ENCODE measurements at regions not wholly inside any gene's neighbourhood (a gene's known extent, or its start where the extent isn't known, plus 50 kb on each side); places are given as distances from the start of the nearest gene placed in this dataset.

DNA sequence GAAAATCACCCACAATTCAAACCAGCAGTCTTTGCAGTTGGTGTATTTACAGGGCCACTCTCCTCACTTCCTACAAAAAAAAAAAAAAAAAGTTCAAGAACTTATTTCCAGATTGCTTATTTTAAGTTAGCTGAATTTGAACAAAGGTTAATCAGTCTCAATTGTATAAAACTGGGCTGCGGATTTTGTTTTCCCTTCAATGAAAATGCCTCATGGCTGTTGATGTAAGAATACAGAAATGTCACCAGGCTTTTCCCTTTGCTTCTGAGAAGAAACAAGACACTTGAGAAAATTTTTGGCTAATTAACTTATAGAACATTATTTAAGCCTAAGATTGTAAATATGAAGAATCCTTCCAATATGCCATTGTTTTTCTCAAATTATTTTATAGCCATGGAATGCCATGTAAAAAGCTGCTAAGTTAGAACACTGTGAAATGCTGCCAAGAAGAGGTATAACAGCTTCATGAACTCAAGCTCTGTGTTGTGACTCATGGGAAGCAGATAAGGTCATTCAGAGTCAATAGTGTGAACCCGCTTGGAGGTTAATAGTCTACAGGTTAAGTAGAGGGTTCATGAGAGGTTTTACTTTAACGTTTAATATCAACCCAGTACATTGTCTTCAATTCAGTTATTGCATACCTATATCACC, 84.3 kb upstream of the ABI3BP start:
- no peak for DNase-seq

DNA sequence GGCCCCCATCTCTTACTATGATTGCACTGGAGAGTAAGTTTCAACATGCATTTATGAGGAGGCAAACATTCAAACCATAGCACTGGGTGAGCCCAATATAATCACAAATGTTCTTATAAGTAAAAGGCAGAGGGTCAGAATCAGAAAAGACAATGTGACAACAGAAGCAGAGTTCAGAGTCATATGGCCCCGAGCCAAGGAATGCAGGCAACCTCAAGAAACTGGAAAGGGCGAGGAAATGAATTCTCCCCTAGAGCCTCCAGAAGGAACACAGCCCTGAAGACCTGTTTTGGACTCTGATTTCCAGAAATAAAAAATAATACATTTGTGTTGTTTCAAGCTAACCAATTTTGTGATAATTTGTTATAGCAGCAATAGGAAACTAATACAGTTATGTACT, 81.3 kb upstream of the ABI3BP start:
- no peak for DNase-seq

DNA sequence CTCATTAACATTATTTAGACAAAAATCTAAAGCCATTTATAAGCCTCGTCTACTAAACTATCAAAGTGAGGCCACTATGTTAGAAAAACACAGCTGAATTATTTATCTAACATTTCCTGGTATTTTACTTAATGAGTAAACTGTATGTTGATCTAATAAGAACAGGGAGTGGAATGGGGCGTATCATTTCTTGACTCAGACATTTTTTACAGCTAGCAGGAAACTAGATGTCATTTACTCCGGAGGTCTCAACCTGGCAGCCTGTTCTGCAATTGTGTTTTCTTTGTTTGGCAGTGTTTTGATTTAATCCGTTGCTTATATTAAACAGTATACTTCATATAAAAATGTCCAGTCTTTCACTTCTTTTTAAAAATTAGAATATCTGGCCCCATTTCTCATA, 79.1 kb upstream of the ABI3BP start:
- DNase-seq: no peak

DNA sequence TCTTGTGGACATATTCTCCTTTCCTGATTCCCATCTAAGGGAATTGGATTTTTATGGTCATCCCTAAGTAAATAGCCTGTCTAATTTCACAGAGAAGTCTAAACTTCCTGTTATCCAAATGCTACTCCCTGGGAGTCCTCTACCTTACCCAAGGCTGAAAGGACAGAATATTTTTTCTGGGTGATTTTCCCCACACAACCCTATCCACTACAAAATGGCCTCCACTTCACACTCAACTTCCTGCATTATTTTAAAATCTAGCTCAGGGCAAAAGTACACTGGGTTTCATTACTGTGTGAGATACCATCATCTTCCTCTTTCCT, 77.5 kb upstream of the ABI3BP start:
- no peak for DNase-seq

DNA sequence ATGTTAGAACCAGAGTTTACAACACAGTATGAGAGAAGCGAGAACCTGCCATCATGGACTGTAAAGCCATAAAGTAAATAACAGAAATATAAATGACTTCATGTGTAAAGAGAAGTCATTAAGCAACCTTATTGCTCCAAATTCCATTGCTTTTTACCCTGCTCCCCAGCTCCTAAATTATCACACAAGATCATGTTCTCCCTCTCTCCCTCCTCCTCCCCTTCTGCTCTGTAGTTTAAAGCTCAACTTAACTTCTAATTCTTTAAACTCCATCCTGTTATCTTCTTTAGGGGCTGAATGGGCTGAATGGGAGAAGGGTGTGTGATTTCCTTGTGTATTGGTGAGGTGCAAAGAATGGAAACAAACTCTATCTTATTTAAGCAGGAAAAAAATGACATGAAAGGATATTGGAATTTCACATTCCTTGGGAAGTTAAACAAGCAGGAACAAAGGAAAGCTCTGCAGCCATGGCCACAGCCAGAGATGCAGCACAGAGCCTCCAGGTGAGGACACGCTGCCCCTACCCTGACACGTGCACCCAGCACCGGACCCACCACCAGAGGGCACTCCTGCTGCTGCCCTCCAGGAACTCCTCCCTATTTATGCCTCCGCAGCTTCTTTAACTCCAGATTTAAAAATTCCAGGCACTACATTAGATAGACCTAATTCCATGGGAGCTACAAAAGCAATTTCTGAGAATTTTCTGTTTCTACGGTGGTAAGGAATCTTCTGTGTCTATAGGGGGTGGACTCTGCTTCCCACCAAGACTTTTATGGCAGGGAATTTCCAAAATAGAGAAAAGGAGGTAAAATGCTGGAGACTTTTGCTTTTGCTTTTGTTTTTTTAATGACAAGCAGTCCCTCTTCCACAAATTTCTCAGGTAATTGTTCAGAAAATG, 76.9 kb upstream of the ABI3BP start:
- no peak for DNase-seq

DNA sequence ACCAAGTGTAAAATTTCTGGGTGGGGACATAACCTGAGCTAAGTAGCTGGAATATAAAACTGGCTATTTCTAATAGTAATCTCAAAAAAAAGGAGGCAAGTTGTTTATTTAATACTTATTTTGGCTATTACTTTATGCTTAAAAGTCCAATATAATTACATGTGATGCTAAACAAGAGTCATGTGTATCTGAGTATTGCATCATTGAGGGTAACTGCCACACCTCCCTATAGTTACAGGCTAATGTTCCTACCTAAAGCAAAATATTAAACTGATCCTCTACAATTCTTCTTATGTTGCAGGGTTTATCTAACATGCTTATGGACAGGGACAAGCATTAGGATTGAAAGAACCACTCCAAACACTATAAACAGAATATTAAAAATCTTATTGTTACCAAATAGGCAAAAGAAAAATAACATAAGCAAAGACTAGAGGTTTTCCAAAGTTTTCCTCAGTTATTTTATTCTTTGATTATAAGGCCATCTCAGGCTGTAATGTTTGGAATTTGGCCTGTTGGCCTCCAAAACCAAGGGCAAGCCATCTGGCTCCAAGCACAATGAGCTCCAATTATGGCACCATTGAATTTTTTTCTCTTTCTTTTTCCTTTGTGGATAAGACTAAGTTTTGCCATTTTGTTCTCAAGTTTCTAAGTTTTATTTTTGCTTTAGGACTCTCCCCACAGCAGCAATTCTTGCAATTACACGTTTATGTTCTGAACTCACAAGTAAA, 75.8 kb upstream of the ABI3BP start:
- no peak for DNase-seq

DNA sequence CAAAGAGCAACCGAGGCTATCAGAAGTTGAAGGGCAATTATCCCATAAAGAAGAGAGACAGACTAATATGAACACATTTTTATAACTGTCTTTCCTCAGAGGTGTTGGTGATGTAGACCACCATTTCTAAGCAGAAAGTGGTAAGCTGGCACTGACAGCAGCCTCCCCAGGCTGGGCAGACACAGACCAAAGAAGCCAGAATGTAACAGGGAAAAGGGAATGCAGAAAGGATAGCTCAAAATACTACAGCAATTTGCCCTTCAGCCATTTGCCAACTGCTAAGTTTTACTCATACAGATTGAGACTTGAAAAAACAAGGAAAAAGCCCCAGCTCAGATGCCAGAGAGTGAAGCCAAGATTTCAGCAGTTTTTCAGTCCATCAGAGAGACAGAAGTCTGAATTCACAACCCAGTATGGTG, 73.5 kb upstream of the ABI3BP start:
- DNase-seq: no peak

DNA sequence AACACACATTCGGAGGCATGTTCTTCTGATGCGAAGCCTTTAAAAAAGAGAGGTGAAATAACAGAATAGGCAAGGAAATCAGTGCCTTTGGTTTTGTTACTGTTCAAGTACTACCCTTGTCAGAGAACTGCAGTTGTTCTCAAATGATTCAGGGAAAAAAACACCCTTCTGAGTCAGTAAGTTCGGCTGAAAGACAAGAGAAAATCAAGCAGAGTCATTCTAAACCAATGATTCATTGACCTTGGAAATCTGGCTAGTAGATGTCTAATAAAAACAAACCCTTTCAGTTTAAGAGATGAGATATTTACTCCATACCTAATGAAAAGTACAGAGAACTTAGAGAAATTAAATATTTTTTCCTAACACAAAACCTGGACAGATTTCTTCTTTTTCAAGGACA, 72.7 kb upstream of the ABI3BP start:
- DNase-seq: no peak

DNA sequence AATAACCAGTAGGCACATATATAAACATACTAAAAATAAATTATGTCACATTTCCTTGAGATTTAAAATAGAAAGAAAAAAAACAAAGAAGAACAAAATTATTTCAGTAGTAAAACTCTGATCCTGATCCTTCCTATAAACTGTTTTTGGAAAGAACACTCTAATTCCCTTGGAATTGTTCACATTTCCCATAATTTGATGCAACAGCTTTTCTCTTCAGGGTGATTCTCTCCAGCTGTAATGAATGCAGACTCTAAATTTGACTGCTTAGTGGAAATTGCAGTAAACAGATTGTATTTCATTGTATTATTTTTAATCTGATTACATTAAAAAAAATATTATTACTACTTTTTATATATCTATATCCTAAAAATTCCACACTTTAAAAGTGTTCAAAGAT, 70.2 kb upstream of the ABI3BP start:
- no peak for DNase-seq

DNA sequence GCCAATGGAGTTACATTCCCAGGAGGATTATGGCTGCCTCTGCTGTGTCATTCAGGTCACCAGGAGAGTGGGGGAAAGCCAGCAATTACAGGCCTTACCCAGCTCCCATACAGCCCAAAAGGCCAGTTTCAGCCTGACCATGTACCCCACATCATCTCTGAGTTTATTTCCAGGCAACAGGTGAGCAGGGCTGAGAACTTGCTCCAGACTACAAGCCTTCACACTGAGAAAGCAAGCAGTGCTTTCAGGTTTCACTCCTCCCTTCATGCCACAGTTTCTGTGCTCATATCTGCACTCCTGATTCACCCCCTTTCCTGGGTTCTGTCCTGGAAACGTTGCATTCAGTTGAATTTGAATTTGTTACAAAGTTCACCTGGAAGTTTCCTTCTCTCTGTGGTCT, 68.1 kb upstream of the ABI3BP start:
- no peak for DNase-seq

DNA sequence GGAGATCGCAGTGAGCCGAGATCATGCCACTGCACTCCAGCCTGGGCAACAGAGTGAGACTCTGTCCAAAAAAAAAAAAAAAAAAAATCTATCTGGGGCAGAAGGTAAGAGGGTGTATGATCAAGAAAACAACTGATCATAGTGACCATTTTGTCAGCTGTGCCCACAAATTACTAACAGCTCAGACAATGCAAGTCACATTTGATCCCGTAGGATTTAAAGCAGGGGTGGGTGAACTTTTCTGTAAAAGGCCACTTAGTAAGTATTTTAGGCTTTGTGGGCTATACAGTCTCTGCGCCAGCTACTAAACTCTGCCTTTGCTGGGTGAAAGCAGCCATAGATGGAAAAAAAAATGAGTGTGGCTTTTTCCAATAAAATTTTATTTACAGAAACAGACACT, 57.6 kb upstream of the ABI3BP start:
- DNase-seq: no peak

DNA sequence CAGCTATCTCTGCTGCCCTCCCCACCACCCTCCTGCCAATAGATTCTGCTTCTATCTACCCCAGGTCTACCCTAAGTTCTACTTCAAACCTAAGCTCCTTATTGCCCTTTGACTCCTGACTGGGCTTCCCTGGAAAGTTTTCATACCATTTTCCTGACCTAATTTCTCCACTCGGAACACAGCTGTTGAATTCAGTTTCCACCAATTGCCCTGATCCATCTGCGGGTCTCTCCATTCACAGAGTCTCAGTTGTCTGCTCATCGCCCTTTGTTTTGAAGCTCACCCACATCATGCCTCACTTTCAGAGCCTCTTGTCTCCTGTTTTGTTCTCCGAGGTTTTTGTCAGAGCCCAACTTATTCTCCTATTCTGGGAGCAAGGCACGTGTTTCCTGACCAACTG, 56.8 kb upstream of the ABI3BP start:
- no peak for DNase-seq

DNA sequence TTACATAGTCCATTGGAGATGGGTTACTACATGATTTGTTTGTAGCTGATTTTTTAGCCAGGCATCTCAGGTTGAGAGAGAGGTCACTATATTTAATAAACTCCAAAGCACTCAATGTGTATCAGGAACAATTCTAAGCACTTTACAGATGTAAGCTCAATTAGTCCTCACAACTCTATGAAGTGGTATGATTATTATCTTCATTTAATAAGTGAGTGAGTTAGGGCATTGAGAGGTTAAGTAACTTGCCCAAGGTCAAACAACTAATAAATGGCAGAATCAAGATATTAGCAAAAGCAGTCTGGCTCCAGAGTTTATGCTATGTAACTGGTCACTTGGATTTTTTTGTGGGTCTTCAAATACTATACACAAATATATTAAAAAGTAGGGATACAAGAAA, 56.3 kb upstream of the ABI3BP start:
- no peak for DNase-seq

DNA sequence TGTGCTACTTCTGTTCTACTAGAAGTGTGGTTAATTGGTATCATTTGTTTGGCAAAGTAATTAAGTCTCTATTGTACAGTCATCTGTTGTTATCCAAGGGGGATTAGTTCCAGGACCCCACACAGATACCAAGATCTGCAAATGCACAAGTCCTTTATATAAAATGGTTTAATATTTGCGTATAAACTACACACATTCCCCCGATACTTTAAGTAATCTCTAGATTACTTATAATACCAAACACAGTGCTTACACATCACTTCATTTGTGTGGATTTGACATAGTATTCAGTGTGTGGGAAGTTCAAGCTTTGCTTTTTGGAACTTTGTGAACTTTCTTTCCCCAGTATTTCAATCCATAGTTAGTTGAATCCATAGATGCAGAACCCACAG, 50.5 kb upstream of the ABI3BP start:
- DNase-seq: no peak

DNA sequence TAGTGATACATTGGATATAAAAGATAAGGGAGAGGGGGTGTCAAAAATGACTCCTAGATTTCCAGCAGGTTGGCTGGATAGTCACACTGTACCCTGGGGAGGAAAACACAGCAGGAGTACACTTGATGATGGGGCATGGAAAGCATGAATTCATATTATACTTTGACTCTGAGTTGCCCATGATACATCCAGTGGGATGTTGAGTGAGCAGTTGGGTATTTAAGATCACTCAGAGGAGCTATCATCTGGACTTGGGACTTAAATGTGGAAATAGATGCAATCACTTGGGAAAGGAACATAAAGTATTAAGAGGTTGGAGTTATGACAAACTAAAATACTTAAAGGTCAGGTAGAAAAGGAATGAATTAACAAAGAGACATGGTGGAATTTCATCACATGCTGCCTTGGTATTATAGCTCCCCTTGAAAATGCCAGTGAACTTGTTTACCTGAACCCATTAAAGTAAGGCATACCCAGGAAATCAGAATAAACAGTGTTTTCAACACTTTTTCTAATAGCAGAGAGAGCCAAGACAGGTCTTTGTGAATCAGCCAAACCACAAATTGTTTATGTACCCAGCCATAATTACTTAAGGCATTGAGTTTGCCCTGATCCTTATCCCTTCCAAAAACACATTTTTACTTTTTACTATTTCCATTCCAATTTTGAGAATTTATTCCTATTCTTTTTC, 49.9 kb upstream of the ABI3BP start:
- DNase-seq: no peak

Data from GF-D8 (cell line).